Aorta (tissue), 5 donors: ENCODE measurements at regions not wholly inside any gene's neighbourhood (a gene's known extent, or its start where the extent isn't known, plus 50 kb on each side); places are given as distances from the start of the nearest gene placed in this dataset.

Source experiments
- ATAC-seq: fragments of 200-7000 bp; cut with Tn5 transposase; one replicate; pipeline ENCODE4 v1.9.1; 2022; ENCODE audit warnings: moderate library complexity; ENCODE audit not compliant: low FRiP score
- DNase-seq, 2 donors: peaks; one replicate each; pipeline ENCODE4 v3.0.0-alpha.2; 2020
- H3K27ac ChIP-seq, 2 donors: one replicate each; pipeline ENCODE4 v1.5.1; 2013; ENCODE audit warnings: low read length in 2 of 2, mild to moderate bottlenecking in 2 of 2, moderate library complexity in 2 of 2, control low read depth in 1 of 2, inconsistent platforms in 1 of 2, low read depth in 1 of 2
- H3K27me3 ChIP-seq, 2 donors: one replicate each; pipeline ENCODE4 v1.6.1; 2013; ENCODE audit warnings: control low read depth in 1 of 2, low read length in 1 of 2, mild to moderate bottlenecking in 1 of 2, moderate library complexity in 1 of 2; ENCODE audit not compliant: insufficient read depth in 2 of 2, control insufficient read depth in 1 of 2
- H3K36me3 ChIP-seq, 2 donors: one replicate each; pipeline ENCODE4 v1.6.1; 2013; ENCODE audit warnings: control low read depth in 1 of 2, low read length in 1 of 2, mild to moderate bottlenecking in 1 of 2; ENCODE audit not compliant: insufficient read depth in 2 of 2, control insufficient read depth in 1 of 2
- H3K4me1 ChIP-seq, 2 donors: one replicate each; pipeline ENCODE4 v1.6.1; 2013; ENCODE audit warnings: low read length in 2 of 2, control low read depth in 1 of 2, mild to moderate bottlenecking in 1 of 2, moderate library complexity in 1 of 2; ENCODE audit not compliant: insufficient read depth in 2 of 2, control insufficient read depth in 1 of 2
- H3K4me3 ChIP-seq, 2 donors: one replicate each; pipeline ENCODE4 v1.5.1; 2013; ENCODE audit warnings: low read length in 2 of 2, control low read depth in 1 of 2, mild to moderate bottlenecking in 1 of 2
- H3K9me3 ChIP-seq: one replicate; pipeline ENCODE4 v1.6.1; 2013; ENCODE audit warnings: mild to moderate bottlenecking, low read length; ENCODE audit not compliant: control insufficient read depth
- WGBS, 2 donors: extraction: QIAGEN DNeasy Blood & Tissue Kit; methylation state at CpG; one replicate each; pipeline ENCODE4 v1.1.7; 2013; 5-methylcytosine and 5-hydroxymethylcytosine counted together
- intact Hi-C, 2 donors: fragments of 100-400 bp; cut with DNase I; formaldehyde crosslinking; loops; one replicate each; pipeline versions ENCODE4 v1.14.2 to v1.15.0; 2022
- donor health status: healthy with polysubstance abuse.
- donor health status: Bipolar disorder and iron deficiency.
- donor health status: DM: no; HTN: no; CAD: no.
- donor health status: DM: no; HTN: no; CAD: no.
- donor health status: DM: yes; HTN: yes; CAD: no.

GRCh38 chr2:236698016-236698627 lies 128.5 kb downstream of the ACKR3 start:
- no peaks in the 10 kb centered on the region for H3K4me1 ChIP-seq
- WGBS, 2 donors, result 95% methylated on average over 8 of the region's 8 CpGs
- H3K9me3 ChIP-seq, result no peaks in the 10 kb centered on the region
- ATAC-seq (no peak), DNase-seq (no peak)
- no peak overlapping the region for H3K4me3 ChIP-seq
- no peaks in the 10 kb centered on the region for H3K36me3 ChIP-seq
- H3K27ac ChIP-seq, result no peak overlapping the region
- H3K27me3 ChIP-seq, result no peaks in the 10 kb centered on the region
- intact Hi-C loops, result no loop called here

DNA sequence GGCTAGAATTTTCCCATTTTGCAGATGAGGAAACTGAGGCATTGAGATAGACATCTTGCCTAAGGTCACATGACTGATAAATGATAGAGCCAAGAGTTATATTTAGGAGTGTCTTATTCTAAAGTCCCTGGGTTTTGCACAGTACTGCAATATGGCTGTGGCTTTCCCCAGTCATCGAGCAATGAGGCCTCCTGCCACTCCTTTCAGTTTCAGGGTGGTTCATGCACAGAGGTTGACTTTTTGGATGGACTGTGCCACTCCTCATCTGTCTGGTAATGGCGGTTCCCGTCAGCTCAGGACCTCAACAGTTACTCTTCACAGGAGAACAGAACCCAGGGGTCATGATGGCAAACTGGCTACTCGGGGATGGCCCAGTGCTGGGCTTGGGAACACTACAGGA lies 131.1 kb downstream of the ACKR3 start:
- 95 to 98% methylated on average over 4 of the region's 4 CpGs for WGBS, 2 donors

DNA sequence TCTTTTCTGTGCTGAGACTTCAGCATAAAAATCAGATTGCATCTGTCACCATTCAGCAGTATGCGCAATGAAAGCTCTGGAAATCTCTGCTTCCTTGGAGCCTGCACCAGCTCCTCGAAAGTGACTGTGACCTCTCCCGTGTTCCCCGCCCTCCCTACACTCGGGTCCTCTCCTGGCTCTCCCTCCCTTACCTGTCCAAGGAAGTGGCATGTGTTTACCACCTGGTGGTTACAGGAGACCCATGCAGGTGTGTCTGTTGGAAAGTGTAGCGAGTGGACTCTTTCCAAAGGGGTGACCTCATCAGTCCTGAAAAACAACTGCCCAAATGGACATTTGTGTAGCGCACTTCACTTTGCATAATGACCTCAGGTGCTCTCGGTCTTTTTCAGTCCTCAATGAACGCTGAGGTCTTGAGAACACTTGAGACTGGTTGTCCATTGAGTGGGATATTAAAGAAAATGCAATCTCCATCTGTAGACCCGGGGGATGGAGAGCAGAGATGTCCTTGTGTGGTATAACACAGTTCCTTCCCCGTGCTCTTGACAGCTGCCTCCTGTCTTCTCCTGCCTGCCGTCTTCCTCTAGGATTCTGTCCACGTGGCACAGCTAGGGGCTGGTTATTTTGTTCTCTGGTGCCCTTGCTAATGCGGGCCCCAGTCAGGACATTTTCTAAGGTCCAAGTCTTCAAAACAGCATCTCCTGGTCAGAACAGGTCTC lies 133.2 kb downstream of the ACKR3 start:
- no peak for DNase-seq
- intact Hi-C loops, result no loop called here
- Histone ChIP-seq H3K27ac (no peak overlapping the region), H3K4me3 (no peak overlapping the region), H3K27me3 (no peaks in the 10 kb centered on the region), H3K36me3 (no peaks in the 10 kb centered on the region), H3K9me3 (no peaks in the 10 kb centered on the region), H3K4me1 (no peaks in the 10 kb centered on the region)
- no peak for ATAC-seq
- 79 to 92% methylated on average over 14 of the region's 14 CpGs for WGBS, 2 donors

More for the DNA sequence above, 131.1 kb downstream of the ACKR3 start:
- H3K4me1 ChIP-seq, result no peaks in the 10 kb centered on the region
- no peaks in the 10 kb centered on the region for H3K36me3 ChIP-seq
- no peak overlapping the region for H3K27ac ChIP-seq
- intact Hi-C loops, result no loop called here
- no peaks in the 10 kb centered on the region for H3K9me3 ChIP-seq
- ATAC-seq, result no peak
- H3K4me3 ChIP-seq, result no peak overlapping the region
- DNase-seq, result peak in 1 of 2 donors; percentile 41
- no peaks in the 10 kb centered on the region for H3K27me3 ChIP-seq

DNA sequence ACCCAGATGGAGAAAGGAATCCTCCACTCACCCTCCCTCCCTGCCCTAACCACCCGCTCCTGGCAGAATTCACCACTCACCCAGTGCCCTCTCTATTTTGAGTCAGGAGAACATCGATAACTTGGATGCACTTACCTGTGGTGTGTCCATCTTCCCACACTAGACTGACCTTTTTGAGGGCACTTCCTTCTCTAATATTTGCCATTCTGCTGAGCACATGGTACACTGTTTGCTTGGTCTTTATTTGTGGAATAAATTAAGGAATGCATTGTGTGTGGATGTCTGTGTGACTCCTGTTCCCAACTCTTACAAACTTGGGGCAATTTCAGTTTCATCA lies 133.7 kb downstream of the ACKR3 start:
- intact Hi-C loops, result no loop called here
- no peaks in the 10 kb centered on the region for H3K36me3 ChIP-seq
- no peak overlapping the region for H3K27ac ChIP-seq
- H3K27me3 ChIP-seq, result no peaks in the 10 kb centered on the region
- DNase-seq, result no peak
- no peaks in the 10 kb centered on the region for H3K9me3 ChIP-seq
- H3K4me3 ChIP-seq, result no peak overlapping the region
- H3K4me1 ChIP-seq, result no peaks in the 10 kb centered on the region
- WGBS, 2 donors, result 92 to 95% methylated on average over 2 of the region's 2 CpGs
- ATAC-seq, result no peak

DNA sequence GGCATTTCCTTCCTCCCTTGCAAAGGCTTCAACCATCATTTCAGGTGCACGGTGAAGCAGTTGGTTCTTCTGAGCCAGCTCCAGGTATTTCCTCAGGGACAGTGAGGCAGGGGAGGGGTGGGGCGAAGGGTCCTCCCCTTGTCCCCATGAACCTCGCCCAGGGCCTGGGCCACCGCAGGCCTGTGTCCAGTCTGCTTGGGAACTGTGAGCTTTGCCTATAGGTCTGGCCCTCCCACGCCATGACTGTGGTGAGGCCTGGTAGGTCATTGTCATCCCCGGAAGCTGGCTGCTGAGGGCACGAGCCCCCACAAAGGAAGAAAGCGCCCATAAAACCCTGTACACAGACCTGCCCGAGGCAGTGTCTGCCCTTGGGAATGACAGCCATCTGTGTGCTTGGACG lies 134.3 kb downstream of the ACKR3 start:
- H3K36me3 ChIP-seq, result no peaks in the 10 kb centered on the region
- ATAC-seq, result no peak
- H3K4me1 ChIP-seq, result no peaks in the 10 kb centered on the region
- no peaks in the 10 kb centered on the region for H3K27me3 ChIP-seq
- no peak overlapping the region for H3K27ac ChIP-seq
- no peaks in the 10 kb centered on the region for H3K9me3 ChIP-seq
- WGBS, 2 donors, result 90 to 92% methylated on average over 10 of the region's 10 CpGs
- peak in 1 of 2 donors; percentile 46 for DNase-seq
- intact Hi-C loops, result no loop called here
- no peak overlapping the region for H3K4me3 ChIP-seq

- ATAC-seq, result no peak
- no peaks in the 10 kb centered on the region for H3K9me3 ChIP-seq
- intact Hi-C loops, result no loop called here
- WGBS, 2 donors, result 95 to 96% methylated on average over 6 of the region's 6 CpGs
- no peaks in the 10 kb centered on the region for H3K27me3 ChIP-seq
- no peaks in the 10 kb centered on the region for H3K4me1 ChIP-seq
- H3K36me3 ChIP-seq, result no peaks in the 10 kb centered on the region
- H3K27ac ChIP-seq, result no peak overlapping the region
- no peak overlapping the region for H3K4me3 ChIP-seq
- peak in 1 of 2 donors; percentile 46 for DNase-seq
Measured at GRCh38 chr2:236704887-236705286, 135.3 kb downstream of the ACKR3 start.

DNA sequence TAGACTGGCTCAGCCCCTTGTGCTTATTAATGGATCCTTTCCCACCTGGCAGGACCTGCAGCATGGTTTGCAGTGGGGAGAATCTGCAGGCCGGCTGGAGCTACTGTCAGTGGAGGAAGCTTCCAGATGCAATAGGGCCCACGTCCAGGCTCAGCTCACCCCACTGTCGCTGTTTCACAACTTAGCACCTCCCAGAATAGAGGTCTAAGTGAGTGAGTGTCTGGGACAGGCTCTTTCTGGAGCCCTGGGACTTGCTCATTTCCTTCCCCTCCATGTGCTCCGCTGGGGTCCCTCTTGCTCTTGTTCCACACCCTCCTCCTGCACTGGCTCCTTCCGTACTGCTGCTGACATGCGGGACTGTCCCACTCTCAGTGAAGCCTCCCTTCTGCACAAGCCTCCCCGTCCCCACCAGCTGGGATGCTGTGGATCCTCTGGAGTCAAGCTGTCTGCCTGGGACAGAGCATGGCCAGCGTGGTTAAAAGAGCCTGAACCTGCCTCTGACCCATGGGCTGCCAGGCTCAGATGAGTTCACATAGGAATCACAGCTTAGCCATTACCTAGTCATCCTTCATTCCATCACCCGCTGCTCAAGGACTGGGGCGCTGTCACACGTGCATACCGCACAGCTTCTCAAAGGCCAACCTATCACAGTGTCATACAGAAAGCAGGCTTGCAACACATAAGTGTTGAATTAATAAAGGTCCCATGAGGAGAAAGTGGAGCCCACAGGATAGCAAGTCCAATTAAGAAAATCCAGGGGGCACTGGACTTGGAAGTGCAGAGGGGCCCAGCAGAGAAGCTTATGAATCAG lies 135.9 kb downstream of the ACKR3 start:
- Histone ChIP-seq H3K27ac (no peak overlapping the region), H3K4me3 (no peak overlapping the region), H3K36me3 (no peaks in the 10 kb centered on the region), H3K9me3 (no peaks in the 10 kb centered on the region), H3K27me3 (no peaks in the 10 kb centered on the region), H3K4me1 (no peaks in the 10 kb centered on the region)
- WGBS, 2 donors, result 87 to 94% methylated on average over 12 of the region's 12 CpGs
- ATAC-seq (peak; percentile 20), DNase-seq (peak in 1 of 2 donors; percentile 68)
- intact Hi-C loops, result no loop called here

DNA sequence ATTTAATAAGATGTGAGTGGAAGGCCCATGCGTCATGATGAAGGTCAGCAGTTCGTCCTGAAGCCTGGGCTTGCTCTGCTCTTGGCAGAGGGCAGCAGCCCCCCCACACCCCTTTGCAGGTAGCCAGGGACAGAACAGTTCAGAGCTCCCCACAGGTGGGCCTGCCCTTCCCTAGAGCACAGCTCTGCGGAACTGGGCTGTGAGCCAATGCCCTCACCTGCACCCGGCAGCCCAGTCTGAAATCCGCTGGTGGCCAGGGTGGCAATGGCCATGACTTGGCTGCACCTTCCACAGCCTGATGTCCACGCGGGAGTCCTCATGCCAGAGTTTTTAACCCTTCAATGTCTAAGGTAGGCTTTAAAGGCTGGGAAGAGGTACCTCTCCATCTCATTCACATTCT lies 136.7 kb downstream of the ACKR3 start:
- ATAC-seq, result no peak
- no peak overlapping the region for H3K4me3 ChIP-seq
- H3K27ac ChIP-seq, result no peak overlapping the region
- H3K36me3 ChIP-seq, result no peaks in the 10 kb centered on the region
- no peaks in the 10 kb centered on the region for H3K9me3 ChIP-seq
- H3K4me1 ChIP-seq, result no peaks in the 10 kb centered on the region
- intact Hi-C loops, result no loop called here
- 78 to 81% methylated on average over 7 of the region's 7 CpGs for WGBS, 2 donors
- DNase-seq, result peak in 1 of 2 donors; percentile 59
- no peaks in the 10 kb centered on the region for H3K27me3 ChIP-seq

GRCh38 chr2:236706803-236707202 lies 137.2 kb downstream of the ACKR3 start:
- Histone ChIP-seq H3K36me3 (no peaks in the 10 kb centered on the region), H3K27me3 (no peaks in the 10 kb centered on the region), H3K9me3 (no peaks in the 10 kb centered on the region), H3K27ac (no peak overlapping the region), H3K4me1 (no peaks in the 10 kb centered on the region), H3K4me3 (no peak overlapping the region)
- ATAC-seq (no peak), DNase-seq (no peak)
- intact Hi-C loops, result no loop called here
